HUES48 (cell line): ENCODE measurements at regions not wholly inside any gene's neighbourhood (a gene's known extent, or its start where the extent isn't known, plus 50 kb on each side); places are given as distances from the start of the nearest gene placed in this dataset.
"Not testable (repeated sequence)": the region's sequence is repeated elsewhere in the genome, so short reads cannot be mapped to it uniquely, and the experiment has no call there.

Source experiments
- H3K27ac ChIP-seq: one replicate; pipeline ENCODE4 v1.7.0; 2013; ENCODE audit warnings: low read depth, low read length, inconsistent platforms
- H3K27me3 ChIP-seq: 2 replicates; pipeline ENCODE4 v1.6.1; 2013; ENCODE audit warnings: mild to moderate bottlenecking, low read length; ENCODE audit not compliant: control insufficient read depth, insufficient read depth
- H3K36me3 ChIP-seq: 2 replicates; pipeline ENCODE4 v1.6.1; 2013; ENCODE audit warnings: low read length; ENCODE audit not compliant: control insufficient read depth, insufficient read depth
- H3K4me1 ChIP-seq: 2 replicates; pipeline ENCODE4 v1.6.1; 2013; ENCODE audit warnings: mild to moderate bottlenecking, low read length; ENCODE audit not compliant: control insufficient read depth, insufficient read depth
- H3K4me3 ChIP-seq: 2 replicates; pipeline ENCODE4 v1.5.1; 2013; ENCODE audit warnings: mild to moderate bottlenecking, low read depth, low read length
- H3K9ac ChIP-seq: 2 replicates; pipeline ENCODE4 v1.6.1; 2013; ENCODE audit warnings: mild to moderate bottlenecking, low read depth, low read length, moderate library complexity
- H3K9me3 ChIP-seq: 2 replicates; pipeline ENCODE4 v1.6.1; 2013; ENCODE audit warnings: low read length; ENCODE audit not compliant: control insufficient read depth, insufficient read depth

DNA sequence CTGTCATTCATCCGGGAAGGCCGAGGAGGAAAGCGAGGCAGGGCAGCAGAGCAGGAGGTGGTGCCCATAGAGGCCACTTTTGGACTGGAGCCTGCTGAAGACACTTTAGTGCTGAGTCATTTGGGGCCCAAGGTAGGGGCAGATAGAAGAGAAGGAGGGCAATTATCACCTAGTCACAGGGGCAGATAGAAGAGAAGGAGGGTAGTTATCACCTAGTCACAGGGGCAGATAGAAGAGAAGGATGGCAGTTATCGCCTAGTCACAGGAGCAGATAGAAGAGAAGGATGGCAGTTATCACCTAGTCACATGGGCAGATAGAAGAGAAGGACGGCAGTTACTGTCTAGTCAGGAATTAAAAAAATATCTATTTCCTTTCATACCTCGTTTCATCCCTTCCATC, 1372.6 kb downstream of the FOXD4L5 start:
- not testable (repeated sequence) for H3K36me3 ChIP-seq, H3K4me3 ChIP-seq, H3K27ac ChIP-seq, H3K4me1 ChIP-seq, H3K9ac ChIP-seq, H3K27me3 ChIP-seq
- peaks cover 21% of the 10 kb centered on the region for H3K9me3 ChIP-seq

DNA sequence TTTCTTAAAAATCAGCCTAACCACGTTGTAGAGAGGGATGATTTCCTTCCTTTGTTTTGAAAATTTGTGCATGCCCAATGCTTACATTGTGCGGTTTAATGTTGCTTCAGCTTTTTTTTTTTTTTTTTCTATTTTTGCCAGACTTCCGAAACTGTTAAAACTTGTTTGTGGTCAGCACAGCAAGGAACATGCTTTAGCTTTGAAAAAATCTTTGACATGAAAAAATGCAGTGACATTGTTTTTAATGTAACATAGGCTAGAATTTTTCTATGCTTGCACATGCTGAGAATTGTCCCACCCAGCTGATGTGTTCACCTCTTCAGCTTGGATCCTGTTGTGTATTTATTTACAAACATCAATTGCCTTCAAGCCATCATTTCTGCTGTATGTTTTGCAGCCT, 1375.9 kb downstream of the FOXD4L5 start:
- not testable (repeated sequence) for H3K36me3 ChIP-seq, H3K9ac ChIP-seq, H3K4me3 ChIP-seq, H3K4me1 ChIP-seq, H3K27me3 ChIP-seq, H3K27ac ChIP-seq
- peaks cover 22% of the 10 kb centered on the region for H3K9me3 ChIP-seq

DNA sequence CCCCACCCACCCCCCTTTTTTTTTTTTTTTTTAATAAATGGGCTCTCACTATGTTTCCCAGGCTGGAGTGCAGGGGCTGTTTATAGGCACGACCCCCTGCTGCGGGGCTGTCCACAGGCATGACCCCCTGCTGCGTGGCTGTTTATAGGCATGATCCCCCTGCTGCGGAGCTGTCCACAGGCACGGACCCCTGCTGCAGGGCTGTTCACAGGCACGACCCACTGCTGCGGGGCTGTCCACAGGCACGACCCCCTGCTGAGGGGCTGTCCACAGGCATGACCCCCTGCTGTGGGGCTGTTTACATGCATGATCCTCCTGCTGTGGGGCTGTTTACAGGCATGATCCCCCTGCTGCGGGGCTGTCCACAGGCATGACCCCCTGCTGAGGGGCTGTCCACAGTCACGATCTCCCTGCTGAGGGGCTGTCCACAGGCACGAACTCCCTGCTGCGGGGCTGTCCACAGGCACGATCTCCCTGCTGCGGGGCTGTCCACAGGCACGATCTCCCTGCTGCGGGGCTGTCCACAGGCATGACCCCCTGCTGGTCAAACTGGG, 1385.3 kb downstream of the FOXD4L5 start:
- H3K9me3 ChIP-seq = peaks cover 21% of the 10 kb centered on the region; the same call in 1 of the 2 replicates
- not testable (repeated sequence) for H3K36me3 ChIP-seq, H3K4me1 ChIP-seq, H3K27me3 ChIP-seq, H3K27ac ChIP-seq, H3K9ac ChIP-seq, H3K4me3 ChIP-seq

DNA sequence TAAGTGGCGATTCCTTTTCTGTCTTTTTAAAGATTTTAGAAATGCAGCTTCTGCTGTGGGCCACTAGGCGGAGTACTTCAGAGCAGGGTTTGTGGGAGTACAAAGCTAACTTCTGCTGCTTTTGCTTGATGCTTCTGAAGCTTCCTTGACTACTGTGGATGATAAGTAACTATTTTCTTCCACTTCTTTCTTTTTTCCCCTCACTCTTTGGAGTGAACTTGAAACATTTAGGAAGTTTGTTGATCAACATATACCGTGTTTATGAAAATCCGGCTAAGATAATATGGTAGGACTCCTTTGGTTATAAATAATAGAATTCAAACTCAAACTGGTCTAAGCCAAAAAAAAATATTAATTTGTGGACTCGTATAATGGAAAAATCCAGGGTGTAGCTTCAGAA, 1403.6 kb downstream of the FOXD4L5 start:
- H3K27me3 ChIP-seq, H3K4me1 ChIP-seq, H3K9ac ChIP-seq, H3K4me3 ChIP-seq, H3K27ac ChIP-seq, H3K36me3 ChIP-seq, H3K9me3 ChIP-seq: not testable (repeated sequence)

DNA sequence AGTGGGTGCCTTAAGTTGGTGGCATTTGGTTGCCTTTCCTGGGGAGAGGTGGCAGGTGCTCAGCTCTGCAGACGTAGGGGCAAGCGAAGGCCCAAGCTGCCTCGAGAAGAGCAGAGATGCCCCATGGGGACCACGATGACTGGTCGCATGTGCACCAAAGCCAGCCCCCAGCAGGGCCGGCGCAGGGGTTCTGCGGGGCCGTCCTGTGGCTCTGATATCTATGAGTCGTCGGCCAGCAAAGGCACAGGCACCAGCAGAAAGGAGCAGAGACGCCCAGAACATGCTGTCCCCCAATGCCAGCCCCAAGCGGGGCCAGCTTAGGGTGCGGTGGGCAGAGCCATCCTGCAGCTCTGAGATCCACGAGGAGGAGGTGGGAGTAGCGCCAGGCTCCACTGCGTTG, 1408.6 kb downstream of the FOXD4L5 start:
- H3K4me3 ChIP-seq, H3K9me3 ChIP-seq, H3K4me1 ChIP-seq, H3K27me3 ChIP-seq, H3K36me3 ChIP-seq, H3K27ac ChIP-seq, H3K9ac ChIP-seq: not testable (repeated sequence)

DNA sequence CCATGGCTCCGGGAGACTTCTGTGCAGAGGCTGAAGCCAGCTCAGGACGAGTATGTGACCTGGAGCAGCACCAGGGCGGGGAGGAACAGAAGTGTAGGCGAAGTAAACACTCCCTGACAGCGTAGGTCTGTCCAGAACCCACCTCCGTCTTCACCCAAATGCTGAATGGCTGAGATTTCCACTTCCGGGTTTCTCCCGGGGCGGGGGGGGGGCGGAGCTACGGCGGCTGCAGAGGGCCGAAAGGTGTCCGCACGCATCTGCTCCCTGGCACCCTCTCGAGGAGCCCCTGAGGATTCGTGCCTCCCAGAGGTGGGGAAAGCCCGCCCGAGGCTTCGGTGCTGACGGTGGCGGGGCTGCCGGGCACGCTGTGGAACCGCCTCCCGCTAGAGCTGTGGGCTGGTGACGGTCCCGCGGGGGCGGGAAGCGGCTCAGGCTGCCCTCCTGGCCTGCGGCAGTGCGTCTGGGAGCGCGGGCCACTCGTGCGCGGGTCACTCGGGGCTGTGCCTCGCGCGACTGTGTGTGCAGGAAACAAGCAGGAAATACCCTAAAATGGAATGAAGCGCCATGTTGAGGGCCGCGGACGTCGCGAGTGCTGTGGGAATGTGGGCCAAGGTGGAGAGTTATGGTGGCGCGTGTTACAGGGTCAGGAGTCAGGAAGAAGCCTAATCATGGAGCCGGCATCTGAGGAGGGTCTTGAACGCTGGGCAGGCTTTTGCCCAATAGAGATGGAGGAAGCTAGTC, 1425.4 kb downstream of the FOXD4L5 start:
- Histone ChIP-seq H3K27me3 (no peaks in the 10 kb centered on the region), H3K4me1 (no peaks in the 10 kb centered on the region), H3K27ac (no peak overlapping the region), H3K9me3 (peaks cover 16% of the 10 kb centered on the region), H3K4me3 (no peak overlapping the region), H3K36me3 (no peaks in the 10 kb centered on the region), H3K9ac (no peak overlapping the region)

DNA sequence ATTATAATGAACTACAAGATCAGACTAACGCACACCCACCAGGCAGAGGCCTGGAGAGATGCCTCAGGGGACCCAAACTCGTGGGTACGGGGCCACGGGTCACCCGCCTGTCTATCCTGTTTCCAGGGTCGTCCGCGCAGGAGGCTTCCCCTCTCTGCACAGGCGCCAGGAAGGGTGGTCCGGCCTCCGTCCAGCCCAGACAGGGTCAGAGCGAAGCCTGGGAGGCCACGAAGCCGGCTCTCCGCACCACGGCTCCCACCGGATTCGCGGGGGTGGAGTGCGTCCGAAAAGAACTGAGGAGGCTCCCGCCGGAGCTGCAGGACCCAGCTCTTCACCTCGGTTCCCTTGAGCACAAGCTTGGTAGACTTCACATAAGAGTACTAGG, 1425.9 kb downstream of the FOXD4L5 start:
- peaks cover 16% of the 10 kb centered on the region for H3K9me3 ChIP-seq
- not testable (repeated sequence) for H3K27me3 ChIP-seq, H3K4me3 ChIP-seq, H3K4me1 ChIP-seq, H3K27ac ChIP-seq, H3K36me3 ChIP-seq, H3K9ac ChIP-seq

DNA sequence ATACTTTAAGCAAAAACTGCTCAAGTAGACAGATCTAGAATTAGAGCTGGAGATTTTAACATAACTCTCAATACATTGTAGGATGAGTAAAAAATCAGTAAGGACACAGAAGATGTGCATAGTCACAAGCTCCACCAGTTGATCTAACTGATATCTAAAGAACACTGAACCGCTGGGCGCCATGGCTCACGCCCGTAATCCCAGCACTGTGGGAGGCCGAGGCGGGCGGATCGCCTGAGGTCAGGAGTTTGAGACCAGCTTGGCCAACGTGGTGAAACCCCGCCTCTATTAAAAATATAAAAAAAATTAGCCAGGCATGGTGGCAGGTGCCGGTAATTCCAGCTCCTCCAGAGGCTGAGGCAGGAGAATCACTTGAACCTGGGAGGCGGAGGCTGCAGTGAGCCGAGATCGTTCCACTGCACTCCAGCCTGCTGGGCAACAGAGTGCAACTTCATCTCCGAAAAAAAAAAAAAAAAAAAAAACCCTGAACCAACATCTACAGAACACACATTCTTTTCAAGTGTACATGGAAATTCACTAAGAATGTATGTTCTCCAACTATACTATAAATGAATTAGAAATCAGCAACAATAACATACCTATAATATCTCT, 1431.8 kb downstream of the FOXD4L5 start:
- not testable (repeated sequence) for H3K36me3 ChIP-seq, H3K9me3 ChIP-seq, H3K4me1 ChIP-seq, H3K27ac ChIP-seq, H3K27me3 ChIP-seq, H3K4me3 ChIP-seq, H3K9ac ChIP-seq

DNA sequence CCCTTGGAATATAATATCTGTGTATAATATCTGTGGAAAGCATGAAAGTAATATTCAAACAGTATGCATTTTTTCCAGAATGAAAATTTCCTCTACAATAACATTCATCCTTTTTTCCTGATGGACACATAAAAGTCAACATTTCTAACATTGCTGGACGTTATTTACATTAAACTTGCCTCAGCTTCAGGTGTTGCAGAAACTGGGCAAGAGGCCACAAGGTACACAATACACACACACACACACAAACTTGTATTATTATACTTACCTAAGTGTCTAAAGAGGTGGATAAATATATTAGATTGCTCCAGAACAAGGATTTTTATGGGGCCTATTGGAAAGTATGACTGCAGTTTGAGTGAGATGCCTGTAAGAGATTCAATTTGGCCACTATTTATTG, 1460.2 kb downstream of the FOXD4L5 start:
- H3K4me3 ChIP-seq, H3K4me1 ChIP-seq, H3K36me3 ChIP-seq, H3K27ac ChIP-seq, H3K9ac ChIP-seq: not testable (repeated sequence)
- peaks cover 27% of the 10 kb centered on the region for H3K27me3 ChIP-seq
- H3K9me3 ChIP-seq = peaks cover 25% of the 10 kb centered on the region

DNA sequence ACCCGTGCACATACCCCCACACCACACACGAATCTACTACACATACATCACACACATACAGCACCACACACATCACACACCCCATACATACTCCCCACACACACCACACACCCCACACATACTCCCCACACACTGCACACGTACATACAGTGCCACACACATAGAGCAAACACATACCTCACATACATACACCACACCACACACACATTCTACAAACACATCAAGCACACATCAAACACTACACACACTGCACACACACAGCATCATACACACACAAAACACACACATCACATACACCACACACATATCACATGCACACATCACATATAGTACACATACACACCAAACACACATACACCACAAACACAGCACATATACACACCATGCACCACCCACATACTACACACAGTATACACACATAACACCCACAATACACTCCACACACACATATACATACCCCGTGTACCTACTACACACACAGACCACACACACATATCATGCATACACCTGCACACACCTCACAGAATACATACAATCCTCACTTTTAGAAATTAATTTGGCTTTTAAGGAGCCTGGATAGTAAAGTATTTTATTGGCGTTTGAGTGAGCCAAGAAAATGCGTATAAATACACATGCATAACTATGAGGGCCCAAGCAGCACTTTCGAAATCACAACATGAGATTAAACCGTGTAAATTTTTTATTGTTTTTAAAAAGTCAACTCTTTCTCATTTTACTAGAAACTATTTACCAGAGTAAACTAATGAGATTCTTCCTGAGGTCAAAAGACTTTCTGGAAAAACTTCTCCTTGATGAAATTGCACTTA, 1461.4 kb downstream of the FOXD4L5 start:
- H3K27ac ChIP-seq, H3K4me3 ChIP-seq: not testable (repeated sequence)

More for the DNA sequence above, 1461.4 kb downstream of the FOXD4L5 start:
- H3K4me1 ChIP-seq, H3K9ac ChIP-seq, H3K36me3 ChIP-seq: not testable (repeated sequence)
- H3K9me3 ChIP-seq = peaks cover 26% of the 10 kb centered on the region
- H3K27me3 ChIP-seq = peaks cover 30% of the 10 kb centered on the region
